Activated CD4-positive, alpha-beta T cell treated with anti-CD3 and anti-CD28 coated beads, Interleukin-2, amount 50 U/mL, for 4 hours (primary cell): ENCODE measurements at regions not wholly inside any gene's neighbourhood (a gene's known extent, or its start where the extent isn't known, plus 50 kb on each side); places are given as distances from the start of the nearest gene placed in this dataset.
"Not testable (repeated sequence)": the region's sequence is repeated elsewhere in the genome, so short reads cannot be mapped to it uniquely, and the experiment has no call there.

Experiments
- DNase-seq, 2 experiments: peaks; one replicate each; pipeline ENCODE4 v3.0.0-alpha.2; 2020

GRCh38 chr6:140462453-140463311, 1088.2 kb upstream of the CITED2 start:
- no peak for DNase-seq

GRCh38 chr6:140462076-140462452, 1087.6 kb upstream of the CITED2 start:
- no peak for DNase-seq

GRCh38 chr6:140460267-140460666, 1085.8 kb upstream of the CITED2 start:
- DNase-seq: no peak

- no peak for DNase-seq
These were observed 1084.8 kb upstream of the CITED2 start for GRCh38 chr6:140459209-140459608.

GRCh38 chr6:140446241-140446640, 1071.8 kb upstream of the CITED2 start:
- no peak for DNase-seq

- DNase-seq: no peak
These were observed 1071.1 kb upstream of the CITED2 start for GRCh38 chr6:140445474-140446004.

GRCh38 chr6:140443112-140443511, 1068.7 kb upstream of the CITED2 start:
- not testable (repeated sequence) for DNase-seq

GRCh38 chr6:140441256-140441655, 1066.8 kb upstream of the CITED2 start:
- DNase-seq: no peak

- DNase-seq: no peak
These were observed 1065.9 kb upstream of the CITED2 start for GRCh38 chr6:140440223-140440835.

GRCh38 chr6:140438346-140438735, 1063.9 kb upstream of the CITED2 start:
- DNase-seq: no peak

GRCh38 chr6:140437619-140438345, 1063.3 kb upstream of the CITED2 start:
- DNase-seq: no peak

GRCh38 chr6:140436023-140436811, 1061.8 kb upstream of the CITED2 start:
- DNase-seq: no peak

- no peak for DNase-seq
These were observed 1060.3 kb upstream of the CITED2 start for GRCh38 chr6:140434761-140435160.

GRCh38 chr6:140433072-140433471, 1058.6 kb upstream of the CITED2 start:
- no peak for DNase-seq

- DNase-seq: no peak
These were observed 1053.4 kb upstream of the CITED2 start for GRCh38 chr6:140427842-140428241.

GRCh38 chr6:140414966-140415620, 1040.6 kb upstream of the CITED2 start:
- DNase-seq: no peak

GRCh38 chr6:140403020-140403419, 1028.6 kb upstream of the CITED2 start:
- DNase-seq: no peak

GRCh38 chr6:140401761-140402160, 1027.3 kb upstream of the CITED2 start:
- no peak for DNase-seq

- DNase-seq: no peak
These were observed 1023.6 kb upstream of the CITED2 start for GRCh38 chr6:140398076-140398475.

- DNase-seq: no peak
These were observed 1022.7 kb upstream of the CITED2 start for GRCh38 chr6:140397106-140397505.

- no peak for DNase-seq
These were observed 1019.5 kb upstream of the CITED2 start for GRCh38 chr6:140393665-140394540.
